PFSK-1 (cell line): ENCODE measurements at regions not wholly inside any gene's neighbourhood (a gene's known extent, or its start where the extent isn't known, plus 50 kb on each side); places are given as distances from the start of the nearest gene placed in this dataset.

Experiments used
- POLR2AphosphoS5 ChIP-seq: IDR thresholded peaks from 2 replicates; pipeline ENCODE4 v1.6.1; 2012; ENCODE audit warnings: low read depth, mild to moderate bottlenecking, control low read depth, low read length, moderate library complexity
- SIN3A ChIP-seq: IDR thresholded peaks from 2 replicates; pipeline ENCODE4 v1.6.1; 2012; ENCODE audit warnings: mild to moderate bottlenecking, low read length, moderate library complexity, borderline replicate concordance; ENCODE audit not compliant: insufficient read depth
- TF ChIP-seq, protein P1 (sequence below), 2 experiments: IDR thresholded peaks; 2 replicates each; pipeline versions ENCODE4 v1.6.1 to v1.8.0; 2011 to 2012; ENCODE audit warnings: low read depth in 2 of 2, low read length in 2 of 2, control low read depth in 1 of 2, inconsistent platforms in 1 of 2, mild to moderate bottlenecking in 1 of 2, moderate library complexity in 1 of 2; ENCODE audit not compliant: insufficient read depth in 1 of 2

DNA sequence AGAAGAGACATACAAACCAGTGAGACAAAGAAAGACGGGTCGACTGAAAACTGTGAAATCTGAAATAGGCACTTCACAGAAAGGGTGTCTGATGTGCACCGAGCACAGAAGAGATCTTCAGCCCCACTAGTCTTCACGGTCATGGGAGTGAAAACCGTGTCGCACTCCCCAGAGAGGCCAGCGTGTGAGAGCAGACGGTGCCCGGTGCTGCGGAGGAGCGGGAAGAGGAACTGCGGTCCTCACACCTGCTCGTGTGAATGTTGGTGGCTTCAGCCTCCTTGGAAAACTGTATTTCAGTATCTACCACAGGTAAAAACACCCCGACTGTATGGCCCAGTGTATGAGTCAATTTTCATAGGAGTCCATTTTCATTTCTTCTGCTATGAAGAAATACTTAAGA lies 382.9 kb downstream of the BRD1 start:
- TF ChIP-seq POLR2AphosphoS5 (no peak), SIN3A (no peak)
- TF ChIP-seq, protein P1, sequence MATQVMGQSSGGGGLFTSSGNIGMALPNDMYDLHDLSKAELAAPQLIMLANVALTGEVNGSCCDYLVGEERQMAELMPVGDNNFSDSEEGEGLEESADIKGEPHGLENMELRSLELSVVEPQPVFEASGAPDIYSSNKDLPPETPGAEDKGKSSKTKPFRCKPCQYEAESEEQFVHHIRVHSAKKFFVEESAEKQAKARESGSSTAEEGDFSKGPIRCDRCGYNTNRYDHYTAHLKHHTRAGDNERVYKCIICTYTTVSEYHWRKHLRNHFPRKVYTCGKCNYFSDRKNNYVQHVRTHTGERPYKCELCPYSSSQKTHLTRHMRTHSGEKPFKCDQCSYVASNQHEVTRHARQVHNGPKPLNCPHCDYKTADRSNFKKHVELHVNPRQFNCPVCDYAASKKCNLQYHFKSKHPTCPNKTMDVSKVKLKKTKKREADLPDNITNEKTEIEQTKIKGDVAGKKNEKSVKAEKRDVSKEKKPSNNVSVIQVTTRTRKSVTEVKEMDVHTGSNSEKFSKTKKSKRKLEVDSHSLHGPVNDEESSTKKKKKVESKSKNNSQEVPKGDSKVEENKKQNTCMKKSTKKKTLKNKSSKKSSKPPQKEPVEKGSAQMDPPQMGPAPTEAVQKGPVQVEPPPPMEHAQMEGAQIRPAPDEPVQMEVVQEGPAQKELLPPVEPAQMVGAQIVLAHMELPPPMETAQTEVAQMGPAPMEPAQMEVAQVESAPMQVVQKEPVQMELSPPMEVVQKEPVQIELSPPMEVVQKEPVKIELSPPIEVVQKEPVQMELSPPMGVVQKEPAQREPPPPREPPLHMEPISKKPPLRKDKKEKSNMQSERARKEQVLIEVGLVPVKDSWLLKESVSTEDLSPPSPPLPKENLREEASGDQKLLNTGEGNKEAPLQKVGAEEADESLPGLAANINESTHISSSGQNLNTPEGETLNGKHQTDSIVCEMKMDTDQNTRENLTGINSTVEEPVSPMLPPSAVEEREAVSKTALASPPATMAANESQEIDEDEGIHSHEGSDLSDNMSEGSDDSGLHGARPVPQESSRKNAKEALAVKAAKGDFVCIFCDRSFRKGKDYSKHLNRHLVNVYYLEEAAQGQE (IDR thresholded peaks at IDR 0.05; ENCODE audit: insufficient read depth in 1 of 2, low read depth in 2 of 2, low read length in 2 of 2): no peak
